Neural cell (in vitro differentiated cells): ENCODE measurements at regions not wholly inside any gene's neighbourhood (a gene's known extent, or its start where the extent isn't known, plus 50 kb on each side); places are given as distances from the start of the nearest gene placed in this dataset.

ENCODE experiments used
- EP300 ChIP-seq: fragments of 450-650 bp; conservative IDR thresholded peaks from 2 replicates; pipeline ENCODE4 v1.6.1; 2014; ENCODE audit warnings: antibody characterized with exemption, mild to moderate bottlenecking, moderate library complexity; ENCODE audit not compliant: poor library complexity, severe bottlenecking
- EZH2 ChIP-seq: fragments of 200-600, 300-800 bp; shearing (Covaris generic), sonication (generic); IDR thresholded peaks from 2 replicates; pipeline ENCODE4 v1.6.1; 2014; ENCODE audit warnings: antibody characterized with exemption, low read length, borderline replicate concordance, mild to moderate bottlenecking; ENCODE audit not compliant: insufficient read depth, poor library complexity, severe bottlenecking
- MXI1 ChIP-seq: fragments of 450-650 bp; conservative IDR thresholded peaks from 2 replicates; pipeline ENCODE4 v1.6.1; 2014; ENCODE audit warnings: antibody characterized with exemption, mild to moderate bottlenecking; ENCODE audit not compliant: poor library complexity, severe bottlenecking
- POLR2AphosphoS5 ChIP-seq: IDR thresholded peaks from 2 replicates; pipeline ENCODE4 v1.6.1; 2012
- RAD21 ChIP-seq: fragments of 450-650 bp; conservative IDR thresholded peaks from 2 replicates; pipeline ENCODE4 v1.6.1; 2014; ENCODE audit warnings: antibody characterized with exemption, mild to moderate bottlenecking, moderate library complexity
- SMC3 ChIP-seq: fragments of 450-650 bp; conservative IDR thresholded peaks from 2 replicates; pipeline ENCODE4 v1.6.1; 2014; ENCODE audit warnings: antibody characterized with exemption, mild to moderate bottlenecking, moderate library complexity; ENCODE audit not compliant: poor library complexity
- TAF1 ChIP-seq: IDR thresholded peaks from 2 replicates; pipeline ENCODE4 v1.6.1; 2012; ENCODE audit warnings: low read depth
- TF ChIP-seq, protein P1 (sequence below): fragments of 450-650 bp; IDR thresholded peaks from 2 replicates; pipeline ENCODE4 v1.5.1; 2014; ENCODE audit warnings: antibody characterized with exemption, mild to moderate bottlenecking, moderate library complexity; ENCODE audit not compliant: poor library complexity, severe bottlenecking
- TF ChIP-seq, protein P2 (sequence below): IDR thresholded peaks from 2 replicates; pipeline ENCODE4 v1.6.1; 2012; ENCODE audit warnings: borderline replicate concordance

DNA sequence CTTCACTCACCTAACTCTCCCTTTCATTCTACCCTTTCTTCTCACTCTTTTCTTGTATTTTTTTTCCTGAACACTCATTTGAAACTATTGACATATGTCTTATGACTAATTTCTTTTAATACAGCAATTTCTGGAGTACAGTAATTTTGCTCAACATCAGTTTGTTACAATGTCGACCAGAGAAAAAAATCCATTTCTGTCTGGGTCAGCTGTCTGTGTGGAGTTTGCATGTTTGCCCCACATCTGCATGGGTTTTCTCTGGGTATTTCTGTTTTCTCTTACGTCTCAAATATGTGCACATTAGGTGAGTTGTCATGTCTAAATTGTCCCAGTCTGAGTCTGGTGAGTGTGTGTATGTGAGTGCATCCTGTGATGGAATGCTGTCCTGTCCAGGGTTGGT lies 294.8 kb downstream of the HS3ST1 start:
- TF ChIP-seq, protein P1, sequence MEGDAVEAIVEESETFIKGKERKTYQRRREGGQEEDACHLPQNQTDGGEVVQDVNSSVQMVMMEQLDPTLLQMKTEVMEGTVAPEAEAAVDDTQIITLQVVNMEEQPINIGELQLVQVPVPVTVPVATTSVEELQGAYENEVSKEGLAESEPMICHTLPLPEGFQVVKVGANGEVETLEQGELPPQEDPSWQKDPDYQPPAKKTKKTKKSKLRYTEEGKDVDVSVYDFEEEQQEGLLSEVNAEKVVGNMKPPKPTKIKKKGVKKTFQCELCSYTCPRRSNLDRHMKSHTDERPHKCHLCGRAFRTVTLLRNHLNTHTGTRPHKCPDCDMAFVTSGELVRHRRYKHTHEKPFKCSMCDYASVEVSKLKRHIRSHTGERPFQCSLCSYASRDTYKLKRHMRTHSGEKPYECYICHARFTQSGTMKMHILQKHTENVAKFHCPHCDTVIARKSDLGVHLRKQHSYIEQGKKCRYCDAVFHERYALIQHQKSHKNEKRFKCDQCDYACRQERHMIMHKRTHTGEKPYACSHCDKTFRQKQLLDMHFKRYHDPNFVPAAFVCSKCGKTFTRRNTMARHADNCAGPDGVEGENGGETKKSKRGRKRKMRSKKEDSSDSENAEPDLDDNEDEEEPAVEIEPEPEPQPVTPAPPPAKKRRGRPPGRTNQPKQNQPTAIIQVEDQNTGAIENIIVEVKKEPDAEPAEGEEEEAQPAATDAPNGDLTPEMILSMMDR, result no peak
- no peak for TF ChIP-seq EZH2
- TF ChIP-seq EP300, result no peak
- no peak for TF ChIP-seq SMC3
- TF ChIP-seq, protein P2, sequence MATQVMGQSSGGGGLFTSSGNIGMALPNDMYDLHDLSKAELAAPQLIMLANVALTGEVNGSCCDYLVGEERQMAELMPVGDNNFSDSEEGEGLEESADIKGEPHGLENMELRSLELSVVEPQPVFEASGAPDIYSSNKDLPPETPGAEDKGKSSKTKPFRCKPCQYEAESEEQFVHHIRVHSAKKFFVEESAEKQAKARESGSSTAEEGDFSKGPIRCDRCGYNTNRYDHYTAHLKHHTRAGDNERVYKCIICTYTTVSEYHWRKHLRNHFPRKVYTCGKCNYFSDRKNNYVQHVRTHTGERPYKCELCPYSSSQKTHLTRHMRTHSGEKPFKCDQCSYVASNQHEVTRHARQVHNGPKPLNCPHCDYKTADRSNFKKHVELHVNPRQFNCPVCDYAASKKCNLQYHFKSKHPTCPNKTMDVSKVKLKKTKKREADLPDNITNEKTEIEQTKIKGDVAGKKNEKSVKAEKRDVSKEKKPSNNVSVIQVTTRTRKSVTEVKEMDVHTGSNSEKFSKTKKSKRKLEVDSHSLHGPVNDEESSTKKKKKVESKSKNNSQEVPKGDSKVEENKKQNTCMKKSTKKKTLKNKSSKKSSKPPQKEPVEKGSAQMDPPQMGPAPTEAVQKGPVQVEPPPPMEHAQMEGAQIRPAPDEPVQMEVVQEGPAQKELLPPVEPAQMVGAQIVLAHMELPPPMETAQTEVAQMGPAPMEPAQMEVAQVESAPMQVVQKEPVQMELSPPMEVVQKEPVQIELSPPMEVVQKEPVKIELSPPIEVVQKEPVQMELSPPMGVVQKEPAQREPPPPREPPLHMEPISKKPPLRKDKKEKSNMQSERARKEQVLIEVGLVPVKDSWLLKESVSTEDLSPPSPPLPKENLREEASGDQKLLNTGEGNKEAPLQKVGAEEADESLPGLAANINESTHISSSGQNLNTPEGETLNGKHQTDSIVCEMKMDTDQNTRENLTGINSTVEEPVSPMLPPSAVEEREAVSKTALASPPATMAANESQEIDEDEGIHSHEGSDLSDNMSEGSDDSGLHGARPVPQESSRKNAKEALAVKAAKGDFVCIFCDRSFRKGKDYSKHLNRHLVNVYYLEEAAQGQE, result no peak
- TF ChIP-seq MXI1, result no peak
- TF ChIP-seq POLR2AphosphoS5, result no peak
- no peak for TF ChIP-seq TAF1
- TF ChIP-seq RAD21, result no peak
